IPS-18a (cell line): ENCODE measurements at regions not wholly inside any gene's neighbourhood (a gene's known extent, or its start where the extent isn't known, plus 50 kb on each side); places are given as distances from the start of the nearest gene placed in this dataset.

Experiments used
- H3K27ac ChIP-seq: one replicate; pipeline ENCODE4 v1.5.1; 2013; ENCODE audit warnings: low read length
- H3K27me3 ChIP-seq: one replicate; pipeline ENCODE4 v1.6.1; 2013; ENCODE audit warnings: mild to moderate bottlenecking, low read length; ENCODE audit not compliant: control insufficient read depth, insufficient read depth
- H3K36me3 ChIP-seq: one replicate; pipeline ENCODE4 v1.6.1; 2013; ENCODE audit warnings: low read depth, low read length; ENCODE audit not compliant: control insufficient read depth
- H3K4me1 ChIP-seq: one replicate; pipeline ENCODE4 v1.6.1; 2013; ENCODE audit warnings: low read depth, low read length; ENCODE audit not compliant: control insufficient read depth
- H3K4me3 ChIP-seq: one replicate; pipeline ENCODE4 v1.5.1; 2013; ENCODE audit warnings: low read length
- H3K9ac ChIP-seq: one replicate; pipeline ENCODE4 v1.6.1; 2013; ENCODE audit warnings: mild to moderate bottlenecking, low read length, moderate library complexity
- H3K9me3 ChIP-seq: one replicate; pipeline ENCODE4 v1.6.1; 2013; ENCODE audit warnings: low read depth, low read length; ENCODE audit not compliant: control insufficient read depth

GRCh38 chr4:180148737-180149136 lies 2094.5 kb upstream of the TENM3 start:
- Histone ChIP-seq H3K36me3 (no peaks in the 10 kb centered on the region), H3K4me3 (no peak overlapping the region), H3K27me3 (no peaks in the 10 kb centered on the region), H3K9ac (no peak overlapping the region), H3K27ac (no peak overlapping the region), H3K4me1 (no peaks in the 10 kb centered on the region), H3K9me3 (no peaks in the 10 kb centered on the region)

GRCh38 chr4:180150818-180151217 lies 2092.4 kb upstream of the TENM3 start:
- no peak overlapping the region for H3K9ac ChIP-seq
- no peak overlapping the region for H3K4me3 ChIP-seq
- no peaks in the 10 kb centered on the region for H3K27me3 ChIP-seq
- H3K36me3 ChIP-seq, result no peaks in the 10 kb centered on the region
- no peak overlapping the region for H3K27ac ChIP-seq
- no peaks in the 10 kb centered on the region for H3K9me3 ChIP-seq
- no peaks in the 10 kb centered on the region for H3K4me1 ChIP-seq

GRCh38 chr4:180152831-180153230 lies 2090.4 kb upstream of the TENM3 start:
- Histone ChIP-seq H3K9me3 (no peaks in the 10 kb centered on the region), H3K9ac (no peak overlapping the region), H3K4me3 (no peak overlapping the region), H3K27ac (no peak overlapping the region), H3K4me1 (no peaks in the 10 kb centered on the region), H3K27me3 (no peaks in the 10 kb centered on the region), H3K36me3 (no peaks in the 10 kb centered on the region)

- Histone ChIP-seq H3K9ac (no peak overlapping the region), H3K4me1 (no peaks in the 10 kb centered on the region), H3K36me3 (no peaks in the 10 kb centered on the region), H3K27ac (no peak overlapping the region), H3K4me3 (no peak overlapping the region), H3K9me3 (no peaks in the 10 kb centered on the region), H3K27me3 (no peaks in the 10 kb centered on the region)
Measured at GRCh38 chr4:180153587-180153986, 2089.6 kb upstream of the TENM3 start.

- H3K27me3 ChIP-seq, result no peaks in the 10 kb centered on the region
- no peak overlapping the region for H3K9ac ChIP-seq
- H3K27ac ChIP-seq, result no peak overlapping the region
Measured at GRCh38 chr4:180156684-180157083, 2086.5 kb upstream of the TENM3 start.

GRCh38 chr4:180160195-180160983 lies 2082.8 kb upstream of the TENM3 start:
- no peak overlapping the region for H3K27ac ChIP-seq

More at GRCh38 chr4:180156684-180157083, 2086.5 kb upstream of the TENM3 start:
- H3K9me3 ChIP-seq, result no peaks in the 10 kb centered on the region
- no peaks in the 10 kb centered on the region for H3K4me1 ChIP-seq
- H3K36me3 ChIP-seq, result no peaks in the 10 kb centered on the region
- H3K4me3 ChIP-seq, result no peak overlapping the region

GRCh38 chr4:180164799-180165198 lies 2078.4 kb upstream of the TENM3 start:
- no peak overlapping the region for H3K4me3 ChIP-seq
- H3K36me3 ChIP-seq, result no peaks in the 10 kb centered on the region
- H3K9ac ChIP-seq, result no peak overlapping the region
- H3K9me3 ChIP-seq, result no peaks in the 10 kb centered on the region
- H3K27ac ChIP-seq, result no peak overlapping the region
- H3K27me3 ChIP-seq, result no peaks in the 10 kb centered on the region
- H3K4me1 ChIP-seq, result no peaks in the 10 kb centered on the region

More at GRCh38 chr4:180160195-180160983, 2082.8 kb upstream of the TENM3 start:
- H3K9ac ChIP-seq, result no peak overlapping the region
- H3K27me3 ChIP-seq, result no peaks in the 10 kb centered on the region
- H3K4me1 ChIP-seq, result no peaks in the 10 kb centered on the region
- H3K9me3 ChIP-seq, result no peaks in the 10 kb centered on the region
- H3K36me3 ChIP-seq, result no peaks in the 10 kb centered on the region
- no peak overlapping the region for H3K4me3 ChIP-seq

GRCh38 chr4:180169394-180169793 lies 2073.8 kb upstream of the TENM3 start:
- no peaks in the 10 kb centered on the region for H3K9me3 ChIP-seq
- H3K27ac ChIP-seq, result no peak overlapping the region
- no peaks in the 10 kb centered on the region for H3K27me3 ChIP-seq
- H3K4me3 ChIP-seq, result no peak overlapping the region
- H3K4me1 ChIP-seq, result no peaks in the 10 kb centered on the region
- H3K36me3 ChIP-seq, result no peaks in the 10 kb centered on the region
- H3K9ac ChIP-seq, result no peak overlapping the region

GRCh38 chr4:180169966-180170365 lies 2073.2 kb upstream of the TENM3 start:
- H3K4me1 ChIP-seq, result no peaks in the 10 kb centered on the region

GRCh38 chr4:180179146-180179545 lies 2064.1 kb upstream of the TENM3 start:
- H3K9ac ChIP-seq, result no peak overlapping the region
- no peaks in the 10 kb centered on the region for H3K4me1 ChIP-seq
- H3K9me3 ChIP-seq, result no peaks in the 10 kb centered on the region
- H3K27me3 ChIP-seq, result no peaks in the 10 kb centered on the region
- no peaks in the 10 kb centered on the region for H3K36me3 ChIP-seq
- H3K27ac ChIP-seq, result no peak overlapping the region
- H3K4me3 ChIP-seq, result no peak overlapping the region

More at GRCh38 chr4:180169966-180170365, 2073.2 kb upstream of the TENM3 start:
- no peaks in the 10 kb centered on the region for H3K36me3 ChIP-seq
- no peak overlapping the region for H3K4me3 ChIP-seq
- H3K27me3 ChIP-seq, result no peaks in the 10 kb centered on the region
- H3K27ac ChIP-seq, result no peak overlapping the region
- no peak overlapping the region for H3K9ac ChIP-seq
- H3K9me3 ChIP-seq, result no peaks in the 10 kb centered on the region

GRCh38 chr4:180189666-180190065 lies 2053.5 kb upstream of the TENM3 start:
- no peak overlapping the region for H3K9ac ChIP-seq
- H3K4me1 ChIP-seq, result no peaks in the 10 kb centered on the region
- no peaks in the 10 kb centered on the region for H3K27me3 ChIP-seq

GRCh38 chr4:180190382-180190781 lies 2052.8 kb upstream of the TENM3 start:
- H3K4me1 ChIP-seq, result no peaks in the 10 kb centered on the region
- no peak overlapping the region for H3K9ac ChIP-seq
- H3K27me3 ChIP-seq, result no peaks in the 10 kb centered on the region
- H3K27ac ChIP-seq, result no peak overlapping the region
- H3K4me3 ChIP-seq, result no peak overlapping the region
- H3K9me3 ChIP-seq, result no peaks in the 10 kb centered on the region
- H3K36me3 ChIP-seq, result no peaks in the 10 kb centered on the region

More at GRCh38 chr4:180189666-180190065, 2053.5 kb upstream of the TENM3 start:
- Histone ChIP-seq H3K36me3 (no peaks in the 10 kb centered on the region), H3K4me3 (no peak overlapping the region), H3K9me3 (no peaks in the 10 kb centered on the region), H3K27ac (no peak overlapping the region)
